SK-N-SH (cell line): ENCODE measurements at regions not wholly inside any gene's neighbourhood (a gene's known extent, or its start where the extent isn't known, plus 50 kb on each side); places are given as distances from the start of the nearest gene placed in this dataset.

ENCODE experiments used
- EP300 ChIP-seq, 2 experiments: IDR thresholded peaks; 2 replicates each; pipeline versions ENCODE4 v1.4.0 to v1.6.1; 2012; ENCODE audit warnings: borderline replicate concordance in 1 of 2, low read depth in 1 of 2, low read length in 1 of 2
- EZH2phosphoT487 ChIP-seq: fragments of 200-600 bp; sonication (generic); IDR thresholded peaks from 2 replicates; pipeline ENCODE4 v1.6.1; 2017; ENCODE audit warnings: low read depth, mixed run types, mild to moderate bottlenecking, antibody characterized with exemption, moderate library complexity, borderline replicate concordance
- FOXJ3 ChIP-seq: sonication (generic); formaldehyde crosslinking; IDR thresholded peaks from 2 replicates; pipeline ENCODE4 v1.5.1; 2020; ENCODE audit warnings: mild to moderate bottlenecking, missing genetic modification reagents
- JUND ChIP-seq: IDR thresholded peaks from 2 replicates; pipeline ENCODE4 v1.4.0; 2012
- NRF1 ChIP-seq: IDR thresholded peaks from 2 replicates; pipeline ENCODE4 v1.6.1; 2012; ENCODE audit warnings: low read depth, mild to moderate bottlenecking, low read length
- RAD21 ChIP-seq: IDR thresholded peaks from 2 replicates; pipeline ENCODE4 v1.6.1; 2012; ENCODE audit warnings: mild to moderate bottlenecking, low read length
- RFX5 ChIP-seq: IDR thresholded peaks from 2 replicates; pipeline ENCODE4 v1.6.1; 2012; ENCODE audit warnings: mild to moderate bottlenecking, improper control_type of control experiment, low read length
- TCF12 ChIP-seq: IDR thresholded peaks from 2 replicates; pipeline ENCODE4 v1.4.0; 2012
- TEAD4 ChIP-seq: IDR thresholded peaks from 2 replicates; pipeline ENCODE4 v1.4.0; 2012; ENCODE audit warnings: mild to moderate bottlenecking, borderline replicate concordance; ENCODE audit not compliant: insufficient read depth
- TF ChIP-seq, protein P1 (sequence below): IDR thresholded peaks from 2 replicates; pipeline ENCODE4 v1.6.1; 2012; ENCODE audit warnings: mild to moderate bottlenecking, low read depth, low read length, moderate library complexity
- TF ChIP-seq, protein P2 (sequence below): fragments of 200-600 bp; sonication (generic); IDR thresholded peaks from 2 replicates; pipeline ENCODE4 v1.6.1; 2017; ENCODE audit warnings: antibody characterized with exemption, mild to moderate bottlenecking, moderate library complexity
- TF ChIP-seq, protein P3 (sequence below): IDR thresholded peaks from 2 replicates; pipeline ENCODE4 v1.4.0; 2012; ENCODE audit warnings: low read depth

DNA sequence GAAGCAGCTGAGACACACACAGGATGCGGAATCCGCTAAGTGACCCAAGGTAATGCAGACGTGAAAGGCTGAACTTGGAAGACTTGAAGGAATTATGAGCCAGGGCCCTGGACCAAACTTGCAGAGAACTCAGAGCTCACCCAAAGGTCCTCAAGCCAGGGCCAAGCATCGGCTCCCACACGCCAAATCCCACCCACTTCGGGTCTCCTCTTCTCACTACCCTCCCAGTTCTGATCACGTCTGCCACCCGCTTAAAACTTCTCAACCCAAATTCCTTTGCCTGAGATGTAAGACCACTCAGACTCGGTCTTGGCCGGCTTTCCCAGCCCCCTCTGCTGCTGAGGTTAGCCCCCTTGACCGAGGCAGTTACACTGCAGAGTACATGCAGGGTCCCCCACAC, 130.1 kb downstream of the PSMG1 start:
- TF ChIP-seq, protein P1, sequence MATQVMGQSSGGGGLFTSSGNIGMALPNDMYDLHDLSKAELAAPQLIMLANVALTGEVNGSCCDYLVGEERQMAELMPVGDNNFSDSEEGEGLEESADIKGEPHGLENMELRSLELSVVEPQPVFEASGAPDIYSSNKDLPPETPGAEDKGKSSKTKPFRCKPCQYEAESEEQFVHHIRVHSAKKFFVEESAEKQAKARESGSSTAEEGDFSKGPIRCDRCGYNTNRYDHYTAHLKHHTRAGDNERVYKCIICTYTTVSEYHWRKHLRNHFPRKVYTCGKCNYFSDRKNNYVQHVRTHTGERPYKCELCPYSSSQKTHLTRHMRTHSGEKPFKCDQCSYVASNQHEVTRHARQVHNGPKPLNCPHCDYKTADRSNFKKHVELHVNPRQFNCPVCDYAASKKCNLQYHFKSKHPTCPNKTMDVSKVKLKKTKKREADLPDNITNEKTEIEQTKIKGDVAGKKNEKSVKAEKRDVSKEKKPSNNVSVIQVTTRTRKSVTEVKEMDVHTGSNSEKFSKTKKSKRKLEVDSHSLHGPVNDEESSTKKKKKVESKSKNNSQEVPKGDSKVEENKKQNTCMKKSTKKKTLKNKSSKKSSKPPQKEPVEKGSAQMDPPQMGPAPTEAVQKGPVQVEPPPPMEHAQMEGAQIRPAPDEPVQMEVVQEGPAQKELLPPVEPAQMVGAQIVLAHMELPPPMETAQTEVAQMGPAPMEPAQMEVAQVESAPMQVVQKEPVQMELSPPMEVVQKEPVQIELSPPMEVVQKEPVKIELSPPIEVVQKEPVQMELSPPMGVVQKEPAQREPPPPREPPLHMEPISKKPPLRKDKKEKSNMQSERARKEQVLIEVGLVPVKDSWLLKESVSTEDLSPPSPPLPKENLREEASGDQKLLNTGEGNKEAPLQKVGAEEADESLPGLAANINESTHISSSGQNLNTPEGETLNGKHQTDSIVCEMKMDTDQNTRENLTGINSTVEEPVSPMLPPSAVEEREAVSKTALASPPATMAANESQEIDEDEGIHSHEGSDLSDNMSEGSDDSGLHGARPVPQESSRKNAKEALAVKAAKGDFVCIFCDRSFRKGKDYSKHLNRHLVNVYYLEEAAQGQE, result no peak
- TF ChIP-seq NRF1 (no peak), EZH2phosphoT487 (no peak), RAD21 (no peak), EP300 (IDR thresholded peaks at IDR 0.05; ENCODE audit: borderline replicate concordance in 1 of 2, low read depth in 1 of 2, low read length in 1 of 2) (no peak), FOXJ3 (CRISPR knock-in tag) (no peak), TEAD4 (no peak), RFX5 (no peak), TCF12 (no peak), JUND (no peak)
- TF ChIP-seq, protein P2, sequence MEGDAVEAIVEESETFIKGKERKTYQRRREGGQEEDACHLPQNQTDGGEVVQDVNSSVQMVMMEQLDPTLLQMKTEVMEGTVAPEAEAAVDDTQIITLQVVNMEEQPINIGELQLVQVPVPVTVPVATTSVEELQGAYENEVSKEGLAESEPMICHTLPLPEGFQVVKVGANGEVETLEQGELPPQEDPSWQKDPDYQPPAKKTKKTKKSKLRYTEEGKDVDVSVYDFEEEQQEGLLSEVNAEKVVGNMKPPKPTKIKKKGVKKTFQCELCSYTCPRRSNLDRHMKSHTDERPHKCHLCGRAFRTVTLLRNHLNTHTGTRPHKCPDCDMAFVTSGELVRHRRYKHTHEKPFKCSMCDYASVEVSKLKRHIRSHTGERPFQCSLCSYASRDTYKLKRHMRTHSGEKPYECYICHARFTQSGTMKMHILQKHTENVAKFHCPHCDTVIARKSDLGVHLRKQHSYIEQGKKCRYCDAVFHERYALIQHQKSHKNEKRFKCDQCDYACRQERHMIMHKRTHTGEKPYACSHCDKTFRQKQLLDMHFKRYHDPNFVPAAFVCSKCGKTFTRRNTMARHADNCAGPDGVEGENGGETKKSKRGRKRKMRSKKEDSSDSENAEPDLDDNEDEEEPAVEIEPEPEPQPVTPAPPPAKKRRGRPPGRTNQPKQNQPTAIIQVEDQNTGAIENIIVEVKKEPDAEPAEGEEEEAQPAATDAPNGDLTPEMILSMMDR, result no peak
- TF ChIP-seq, protein P3, sequence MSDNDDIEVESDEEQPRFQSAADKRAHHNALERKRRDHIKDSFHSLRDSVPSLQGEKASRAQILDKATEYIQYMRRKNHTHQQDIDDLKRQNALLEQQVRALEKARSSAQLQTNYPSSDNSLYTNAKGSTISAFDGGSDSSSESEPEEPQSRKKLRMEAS, result no peak
